ENCODE measurements at regions not wholly inside any gene's neighbourhood (a gene's known extent, or its start where the extent isn't known, plus 50 kb on each side); places are given as distances from the start of the nearest gene placed in this dataset.

GRCh38 chr11:95426823-95427462, 195.9 kb upstream of the SESN3 start:
- TF ChIP-seq, protein P1, sequence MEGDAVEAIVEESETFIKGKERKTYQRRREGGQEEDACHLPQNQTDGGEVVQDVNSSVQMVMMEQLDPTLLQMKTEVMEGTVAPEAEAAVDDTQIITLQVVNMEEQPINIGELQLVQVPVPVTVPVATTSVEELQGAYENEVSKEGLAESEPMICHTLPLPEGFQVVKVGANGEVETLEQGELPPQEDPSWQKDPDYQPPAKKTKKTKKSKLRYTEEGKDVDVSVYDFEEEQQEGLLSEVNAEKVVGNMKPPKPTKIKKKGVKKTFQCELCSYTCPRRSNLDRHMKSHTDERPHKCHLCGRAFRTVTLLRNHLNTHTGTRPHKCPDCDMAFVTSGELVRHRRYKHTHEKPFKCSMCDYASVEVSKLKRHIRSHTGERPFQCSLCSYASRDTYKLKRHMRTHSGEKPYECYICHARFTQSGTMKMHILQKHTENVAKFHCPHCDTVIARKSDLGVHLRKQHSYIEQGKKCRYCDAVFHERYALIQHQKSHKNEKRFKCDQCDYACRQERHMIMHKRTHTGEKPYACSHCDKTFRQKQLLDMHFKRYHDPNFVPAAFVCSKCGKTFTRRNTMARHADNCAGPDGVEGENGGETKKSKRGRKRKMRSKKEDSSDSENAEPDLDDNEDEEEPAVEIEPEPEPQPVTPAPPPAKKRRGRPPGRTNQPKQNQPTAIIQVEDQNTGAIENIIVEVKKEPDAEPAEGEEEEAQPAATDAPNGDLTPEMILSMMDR (IDR thresholded peaks at IDR 0.05; ENCODE audit: borderline replicate concordance, insufficient read depth, low read depth, low read length) = no peak
- no peak overlapping the region for H3K4me3 ChIP-seq (ENCODE audit: low read depth, low read length)

GRCh38 chr11:95419915-95420314, 188.9 kb upstream of the SESN3 start:
- no peak overlapping the region for H3K4me3 ChIP-seq (ENCODE audit: low read depth, low read length)
- TF ChIP-seq, protein P1 (IDR thresholded peaks at IDR 0.05; ENCODE audit: borderline replicate concordance, insufficient read depth, low read depth, low read length) = no peak

DNA sequence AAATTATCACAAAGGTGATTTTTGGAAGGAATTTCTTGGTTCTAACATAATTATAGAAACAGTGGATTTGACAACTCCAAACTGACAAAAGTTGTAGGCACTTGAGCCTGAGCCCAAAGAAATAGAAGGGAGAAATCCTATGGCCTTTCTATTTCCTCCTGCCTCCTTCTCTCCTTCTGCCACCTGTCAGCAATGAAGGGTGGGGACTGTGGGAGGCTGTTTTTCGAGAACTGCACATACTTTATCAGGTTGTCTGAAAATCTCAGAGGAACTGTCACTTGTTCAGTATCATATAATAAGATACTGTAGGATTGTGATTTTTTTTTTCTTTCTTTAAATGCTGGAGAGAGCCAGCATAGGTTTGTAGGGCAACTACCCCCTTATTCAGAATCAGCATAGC, 187.9 kb upstream of the SESN3 start:
- TF ChIP-seq, protein P1 (IDR thresholded peaks at IDR 0.05; ENCODE audit: borderline replicate concordance, insufficient read depth, low read depth, low read length) = no peak
- no peak overlapping the region for H3K4me3 ChIP-seq (ENCODE audit: low read depth, low read length)

DNA sequence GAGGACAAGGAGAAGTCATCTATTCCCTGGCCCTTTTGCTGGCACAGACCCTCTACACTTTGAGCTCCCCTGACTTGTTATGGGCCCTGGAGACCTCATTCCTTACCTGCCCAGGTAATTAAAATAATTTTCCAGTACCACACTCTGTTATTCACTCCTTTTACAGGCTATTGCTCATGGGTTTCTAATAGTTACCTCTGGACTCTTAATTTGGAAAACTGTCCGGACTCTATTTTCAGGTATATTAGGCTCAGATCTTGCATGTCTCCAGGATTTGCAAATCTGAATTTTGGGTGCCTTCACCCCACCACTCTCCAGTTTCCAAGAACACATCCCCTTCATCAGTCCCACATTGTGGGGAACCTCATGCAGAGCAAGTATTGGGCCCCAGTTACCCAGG, 186.8 kb upstream of the SESN3 start:
- TF ChIP-seq, protein P1 (IDR thresholded peaks at IDR 0.05; ENCODE audit: borderline replicate concordance, insufficient read depth, low read depth, low read length) = no peak
- no peak overlapping the region for H3K4me3 ChIP-seq (ENCODE audit: low read depth, low read length)

GRCh38 chr11:95415837-95416304, 184.9 kb upstream of the SESN3 start:
- H3K4me3 ChIP-seq (ENCODE audit: low read depth, low read length) = no peak overlapping the region
- TF ChIP-seq, protein P1 (IDR thresholded peaks at IDR 0.05; ENCODE audit: borderline replicate concordance, insufficient read depth, low read depth, low read length) = no peak

DNA sequence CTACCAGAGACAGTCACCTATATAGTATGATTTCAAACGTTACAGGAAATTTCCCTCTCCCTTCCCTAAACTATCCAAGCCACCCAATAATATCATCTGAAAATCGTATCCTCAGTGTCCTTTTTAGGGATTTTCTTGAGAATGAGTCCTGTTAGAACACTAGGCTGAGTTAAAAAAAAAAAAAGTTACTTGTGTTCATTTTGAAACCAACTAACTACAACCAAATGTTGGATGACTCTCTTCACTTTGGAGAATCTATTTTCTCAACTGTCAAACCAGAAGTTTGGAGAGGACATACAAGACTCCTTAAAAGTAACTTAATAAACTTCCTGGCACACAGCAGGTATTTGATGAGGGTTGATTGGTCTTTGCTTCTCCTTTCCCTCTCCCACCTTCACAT, 183.2 kb upstream of the SESN3 start:
- H3K4me3 ChIP-seq (ENCODE audit: low read depth, low read length) = no peak overlapping the region
- TF ChIP-seq, protein P1 (IDR thresholded peaks at IDR 0.05; ENCODE audit: borderline replicate concordance, insufficient read depth, low read depth, low read length) = no peak

GRCh38 chr11:95413761-95414160, 182.8 kb upstream of the SESN3 start:
- TF ChIP-seq, protein P1 (IDR thresholded peaks at IDR 0.05; ENCODE audit: borderline replicate concordance, insufficient read depth, low read depth, low read length) = no peak
- H3K4me3 ChIP-seq (ENCODE audit: low read depth, low read length) = no peak overlapping the region

Data from GM12875 (cell line).